HG03354 (cell line): ENCODE measurements at regions not wholly inside any gene's neighbourhood (a gene's known extent, or its start where the extent isn't known, plus 50 kb on each side); places are given as distances from the start of the nearest gene placed in this dataset.
"Not testable (repeated sequence)": the region's sequence is repeated elsewhere in the genome, so short reads cannot be mapped to it uniquely, and the experiment has no call there.

Experiments used
- ATAC-seq: cut with Tn5 transposase; IDR thresholded peaks from one replicate; pipeline ENCODE4 v1.9.1; 2021; ENCODE audit warnings: mild to moderate bottlenecking; ENCODE audit not compliant: unreplicated experiment, poor library complexity, severe bottlenecking

DNA sequence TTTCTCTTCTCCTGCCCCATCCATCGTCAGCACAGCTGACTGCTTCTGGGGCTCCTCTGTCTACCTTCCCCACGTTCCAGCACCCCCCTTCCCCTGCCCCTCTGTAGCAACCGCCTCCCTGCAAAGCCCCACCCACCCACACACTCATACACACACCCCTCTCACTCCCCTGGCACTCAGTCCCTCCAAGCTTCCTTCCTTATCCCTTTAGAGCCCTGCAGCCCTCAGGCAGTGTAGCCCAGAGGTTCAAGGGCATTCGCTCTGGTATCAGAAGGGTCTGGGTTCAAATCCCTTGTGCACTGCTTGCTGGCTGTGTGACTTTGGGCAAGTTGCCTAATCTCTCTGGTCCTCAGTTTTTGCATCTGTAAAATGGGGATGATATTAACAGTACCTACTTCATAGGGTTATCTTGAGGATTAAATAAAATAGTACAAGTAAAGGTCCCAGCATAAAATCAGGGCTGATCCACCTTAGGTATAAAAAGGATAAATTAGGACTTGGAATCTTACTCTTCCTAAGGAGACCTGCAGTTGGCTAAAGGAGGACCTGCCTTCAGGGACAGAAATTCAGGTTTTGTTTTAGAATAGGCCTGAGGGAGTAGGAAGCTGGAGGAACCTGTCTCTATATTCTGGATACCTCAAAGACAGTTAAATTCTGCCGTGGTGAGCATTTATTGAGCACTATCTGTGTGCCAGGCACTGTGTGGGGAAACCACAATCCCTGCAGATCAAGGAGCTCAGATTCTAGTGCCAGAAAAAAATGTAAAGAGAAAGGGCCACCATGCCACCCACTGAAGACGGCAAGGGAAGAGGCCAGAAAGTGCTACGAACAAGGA, 94.1 kb downstream of the SNX5 start:
- no peak for ATAC-seq

- ATAC-seq, result no peak
Measured at GRCh38 chr20:17873410-17874270, 95.0 kb downstream of the SNX5 start.

GRCh38 chr20:17872959-17873358, 95.6 kb downstream of the SNX5 start:
- no peak for ATAC-seq

- no peak for ATAC-seq
Measured at GRCh38 chr20:17872434-17872833, 96.2 kb downstream of the SNX5 start.

DNA sequence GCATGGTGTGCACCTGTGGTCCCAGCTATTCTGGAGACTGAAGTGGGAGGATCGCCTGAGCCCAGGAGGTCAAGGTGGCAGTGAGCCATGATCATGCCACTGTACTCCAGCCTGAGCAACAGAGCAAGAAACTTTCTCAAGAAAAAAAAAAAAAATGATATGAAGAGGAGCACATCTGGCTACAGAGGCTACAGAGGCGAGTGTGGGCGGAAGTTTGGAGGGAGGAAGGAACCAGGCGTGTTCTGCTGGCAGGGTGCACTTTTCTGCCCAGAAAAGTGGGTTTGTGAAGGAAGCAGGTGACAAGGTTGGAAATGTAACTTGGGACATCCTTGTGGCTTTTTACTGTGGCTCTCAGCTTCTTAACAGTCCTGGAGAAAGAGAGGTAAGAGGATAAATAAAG, 96.7 kb downstream of the SNX5 start:
- no peak for ATAC-seq

DNA sequence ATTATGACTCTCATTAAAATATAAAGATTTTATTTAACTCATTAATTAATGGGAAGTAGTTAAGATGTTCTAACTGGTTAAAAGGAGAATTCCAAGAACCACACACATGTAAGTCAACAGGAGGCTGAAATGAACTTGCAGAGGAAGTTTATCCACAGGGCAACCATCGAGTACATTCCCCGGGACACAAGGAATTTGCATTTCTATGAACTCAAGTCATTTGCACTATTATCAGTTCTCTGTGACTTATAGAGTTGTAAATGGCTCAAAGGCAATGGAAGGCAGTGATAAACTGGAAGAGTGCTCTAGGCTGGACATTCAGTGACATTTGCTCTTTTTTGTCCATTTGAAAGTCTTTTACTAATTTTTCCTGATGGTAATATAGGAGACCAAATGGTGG, 97.4 kb downstream of the SNX5 start:
- ATAC-seq, result no peak

DNA sequence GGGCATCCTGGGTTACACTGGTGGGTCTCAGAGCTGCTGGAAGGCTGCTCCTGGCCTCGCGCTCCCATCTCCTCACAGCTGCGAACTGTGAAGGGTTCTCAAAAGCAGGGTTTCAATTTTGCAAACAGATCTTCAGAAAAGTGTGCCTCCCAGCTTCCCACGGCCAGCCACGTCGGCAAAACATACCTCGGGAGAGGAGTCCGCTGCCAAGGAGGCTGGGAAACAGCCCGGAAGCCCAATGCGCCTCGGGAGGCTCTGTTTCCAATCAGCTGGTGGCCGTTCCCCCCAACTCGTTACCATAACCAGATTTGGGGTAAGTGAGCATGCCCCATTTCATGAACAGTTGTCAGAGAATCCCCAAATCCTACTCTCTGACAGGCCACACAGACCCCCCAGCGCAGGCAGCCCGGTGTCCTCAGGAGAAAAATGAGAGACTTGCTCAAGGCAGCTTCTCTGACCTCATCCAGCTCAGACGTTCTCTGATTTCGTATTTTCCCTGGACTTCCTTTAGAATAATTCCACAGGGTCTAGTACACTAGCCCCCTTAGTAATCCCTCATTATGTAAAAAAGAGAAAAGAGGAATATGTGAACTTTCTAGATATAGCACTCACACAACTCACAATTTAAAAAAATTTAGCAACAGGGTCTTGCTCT, 98.4 kb downstream of the SNX5 start:
- ATAC-seq, result no peak

- no peak for ATAC-seq
Measured at GRCh38 chr20:17869295-17869994, 99.1 kb downstream of the SNX5 start.

DNA sequence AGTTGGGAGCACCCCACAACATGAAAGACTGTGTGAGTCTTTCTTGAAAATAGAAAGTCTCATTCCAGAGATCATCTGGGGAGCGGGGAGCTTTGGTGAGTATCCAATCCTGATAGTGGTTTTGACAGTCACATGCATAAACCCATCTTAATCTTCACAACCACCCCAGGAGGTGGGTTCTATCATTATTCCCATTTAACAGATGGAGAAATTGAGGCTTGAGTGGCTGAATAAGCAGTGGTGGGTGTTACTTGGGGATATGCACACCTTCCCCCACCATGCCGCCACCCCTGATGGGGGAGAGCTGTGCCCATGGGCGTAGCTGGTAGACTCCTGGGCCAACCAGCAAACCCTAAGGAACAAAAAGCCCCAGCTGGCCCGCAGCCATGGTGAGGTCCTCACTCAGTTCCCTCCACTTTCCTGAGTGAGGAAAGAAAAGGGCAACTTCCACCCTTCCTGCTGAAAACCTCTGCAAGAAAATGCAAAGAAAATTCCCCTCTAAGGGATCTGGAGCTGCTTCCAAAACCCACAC, 99.8 kb downstream of the SNX5 start:
- ATAC-seq, result no peak

DNA sequence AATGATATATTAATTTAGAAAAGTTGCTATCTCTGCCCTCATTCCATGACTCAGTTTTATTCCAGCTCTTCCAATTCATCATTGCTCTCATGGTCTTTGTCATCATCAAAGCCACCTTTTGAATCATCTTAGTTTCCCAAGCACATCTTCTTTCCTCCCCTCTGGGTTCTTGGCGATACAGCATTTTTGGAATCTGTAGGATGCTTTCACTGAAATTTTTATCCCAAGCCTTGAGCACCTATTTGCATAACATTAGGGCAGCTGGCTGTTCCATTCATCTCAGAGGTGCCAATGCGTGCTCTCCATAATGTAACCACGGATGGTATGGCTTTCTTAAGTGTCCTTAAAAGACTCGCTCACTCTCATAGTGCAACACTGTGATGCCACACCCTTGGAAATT, 100.4 kb downstream of the SNX5 start:
- ATAC-seq, result no peak

GRCh38 chr20:17867131-17867925, 101.3 kb downstream of the SNX5 start:
- no peak for ATAC-seq

DNA sequence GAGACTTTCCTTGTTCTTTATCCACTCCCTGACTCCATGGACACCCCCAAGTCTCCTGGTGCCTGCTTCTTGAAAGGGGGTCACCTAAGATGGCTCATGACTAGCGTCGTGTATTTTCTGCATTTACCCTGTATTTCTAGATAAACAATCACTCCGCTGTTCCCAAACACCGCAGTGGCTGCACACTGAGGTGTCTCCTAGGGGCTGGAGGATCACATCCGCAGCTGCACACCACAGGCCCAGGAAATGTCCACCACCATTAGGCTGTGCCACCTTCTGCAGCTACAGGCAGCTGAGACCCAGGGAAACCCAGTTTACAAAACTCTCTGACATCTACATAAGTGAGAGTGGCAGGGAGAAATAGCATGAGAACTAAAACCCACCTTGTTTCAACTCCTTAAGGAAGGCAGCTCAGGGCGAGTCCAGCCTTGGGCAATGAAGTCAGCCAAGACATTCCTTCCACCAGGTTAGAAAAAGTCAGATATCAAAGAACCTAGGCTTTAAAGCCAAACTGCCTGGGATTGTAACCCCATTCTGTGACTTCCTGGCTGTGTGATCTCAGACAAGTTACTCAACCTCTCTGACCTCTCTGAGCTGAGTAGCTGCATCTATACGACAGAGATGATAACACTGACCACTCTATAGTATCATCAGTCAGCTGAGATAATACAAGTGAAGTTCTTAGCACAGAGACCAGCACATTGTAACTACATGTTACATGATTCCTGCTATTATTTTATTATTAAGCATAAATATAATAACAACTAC, 102.2 kb downstream of the SNX5 start:
- no peak for ATAC-seq

- ATAC-seq, result no peak
Measured at GRCh38 chr20:17863577-17864292, 104.9 kb downstream of the SNX5 start.

DNA sequence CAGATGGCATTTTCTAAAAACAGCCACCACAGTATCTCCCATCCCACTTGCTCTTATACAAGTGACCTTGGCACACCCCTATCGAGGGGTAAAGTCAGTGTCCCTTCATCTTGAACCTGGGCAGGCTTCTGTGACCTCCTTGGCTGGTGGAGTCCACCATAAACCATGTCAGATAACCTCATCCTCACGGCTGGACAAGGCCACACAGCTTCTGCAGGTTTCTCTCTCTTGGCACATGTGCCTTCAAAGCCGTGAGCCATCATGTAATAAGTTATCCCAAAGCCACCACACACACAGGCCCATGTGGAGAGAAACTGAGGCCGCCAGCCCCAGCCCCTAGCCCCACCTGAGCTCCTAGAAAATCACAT, 105.4 kb downstream of the SNX5 start:
- no peak for ATAC-seq

DNA sequence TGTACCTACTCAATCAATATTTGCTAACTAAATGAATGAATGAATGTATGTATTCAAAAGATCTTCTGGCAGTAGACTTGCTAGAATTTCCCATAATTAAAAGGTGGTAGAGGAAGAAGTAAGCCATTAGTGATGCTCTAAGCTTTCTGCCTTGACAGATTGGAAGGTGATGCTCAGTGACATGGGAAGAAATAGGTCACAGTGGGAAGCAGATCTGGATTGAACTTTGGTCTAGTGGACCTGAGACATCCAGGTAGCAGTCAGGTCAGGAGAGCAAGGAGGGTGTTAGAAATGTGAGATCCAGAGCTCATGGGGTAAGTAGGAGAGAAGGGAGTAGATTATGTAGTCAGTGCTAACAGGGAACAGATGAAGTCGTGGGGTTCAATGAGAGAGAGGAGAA, 106.4 kb downstream of the SNX5 start:
- ATAC-seq, result no peak

GRCh38 chr20:17861620-17862019, 107.0 kb downstream of the SNX5 start:
- ATAC-seq, result not testable (repeated sequence)

DNA sequence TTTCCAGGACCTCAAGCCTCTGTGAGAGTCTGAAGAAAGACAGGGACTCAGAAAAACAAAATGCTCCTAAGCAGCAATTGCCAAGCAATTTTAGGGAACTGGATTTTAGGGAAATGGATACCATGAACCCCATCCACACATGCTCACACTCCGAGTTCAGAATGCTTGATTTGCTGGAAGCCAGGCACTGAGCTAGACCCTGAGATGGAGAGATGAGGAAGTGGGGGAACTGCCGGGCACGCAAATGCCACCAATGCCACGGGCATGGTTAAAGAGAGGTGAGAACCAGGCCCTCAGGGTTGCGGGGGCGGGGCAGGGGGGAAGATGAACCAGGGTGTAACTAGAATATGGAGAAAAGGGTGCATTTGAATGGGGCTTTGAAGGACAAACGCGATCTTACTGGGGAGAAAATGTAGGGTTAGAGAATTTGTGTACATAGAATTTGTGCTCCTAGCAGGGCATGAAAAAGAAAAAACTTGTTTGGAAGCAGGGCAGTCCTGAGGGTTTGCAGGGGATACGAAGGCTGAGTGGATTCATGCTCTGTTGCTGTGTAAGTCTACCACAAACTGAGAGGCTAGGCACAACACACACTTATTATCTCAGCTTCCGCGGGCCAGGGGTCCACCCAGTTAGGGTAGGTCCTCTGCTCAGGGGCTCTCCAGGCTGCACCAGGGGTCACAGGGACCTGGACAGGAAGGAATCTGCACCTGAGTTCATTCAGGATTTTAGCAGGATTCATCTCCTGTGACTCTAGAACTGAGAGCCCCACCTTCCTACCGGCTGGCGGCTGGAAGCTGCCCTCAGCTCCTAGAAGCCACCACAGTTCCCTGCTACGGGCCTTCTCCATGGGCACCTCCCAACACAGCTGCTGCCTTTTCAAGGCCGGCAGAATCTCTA, 108.0 kb downstream of the SNX5 start:
- ATAC-seq, result no peak
